Neural progenitor cell (in vitro differentiated cells): ENCODE measurements at regions not wholly inside any gene's neighbourhood (a gene's known extent, or its start where the extent isn't known, plus 50 kb on each side); places are given as distances from the start of the nearest gene placed in this dataset.

Experiments used
- CTCF ChIP-seq: fragments of 200-600 bp; sonication (generic); IDR thresholded peaks from 2 replicates; pipeline ENCODE4 v1.5.1; 2017; ENCODE audit warnings: antibody characterized with exemption, mild to moderate bottlenecking
- EZH2 ChIP-seq: fragments of 200-600 bp; sonication (generic); IDR thresholded peaks from 2 replicates; pipeline ENCODE4 v1.6.1; 2017; ENCODE audit warnings: antibody characterized with exemption, mild to moderate bottlenecking, moderate library complexity

DNA sequence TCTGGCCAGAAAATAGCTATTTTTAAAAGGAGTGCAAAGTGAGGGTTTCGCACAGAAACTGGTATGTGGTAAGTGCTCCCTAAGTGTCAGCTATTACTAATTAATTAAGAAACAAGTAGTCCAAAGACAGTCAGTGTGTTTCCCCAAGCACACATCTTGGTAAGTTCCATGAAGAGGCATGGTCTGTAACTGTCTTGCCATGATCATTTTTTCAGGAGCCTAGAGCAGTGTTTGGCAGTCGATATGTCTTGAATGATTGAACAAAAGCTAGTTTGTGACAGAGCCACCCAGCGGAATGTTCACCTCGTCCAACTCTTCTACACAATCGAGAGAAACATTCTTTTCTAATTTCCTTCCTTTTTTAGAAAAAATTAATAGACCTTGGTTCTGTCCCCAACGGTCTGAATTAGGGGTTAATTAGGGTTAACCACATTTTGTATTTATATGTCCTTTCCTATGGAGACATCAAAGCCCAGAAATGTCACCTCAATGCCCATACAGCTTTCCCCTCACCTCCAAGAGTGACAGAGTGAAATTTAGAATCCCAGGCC is 57.6 kb upstream of the FTH1 start:
- TF ChIP-seq CTCF: no peak
- TF ChIP-seq EZH2: no peak
